ENCODE measurements at regions not wholly inside any gene's neighbourhood (a gene's known extent, or its start where the extent isn't known, plus 50 kb on each side); places are given as distances from the start of the nearest gene placed in this dataset.

GRCh38 chr13:59468396-59468795 is 695.3 kb downstream of the DIAPH3 start (continued):
- TF ChIP-seq ZBTB33 (IDR thresholded peaks at IDR 0.05; ENCODE audit: borderline replicate concordance, low read depth) (no peak), IRF3 (IDR thresholded peaks at IDR 0.05; ENCODE audit: low read depth, low read length) (no peak), USF2 (IDR thresholded peaks at IDR 0.05; ENCODE audit: borderline replicate concordance, low read depth, low read length) (no peak)

- H3K79me2 ChIP-seq (ENCODE audit: insufficient read depth) = no peaks in the 10 kb centered on the region
- H3K36me3 ChIP-seq (replicated peaks in 1 of 2; ENCODE audit: control insufficient read depth in 1 of 2, insufficient read depth in 2 of 2, low read length in 1 of 2) = no peaks in the 10 kb centered on the region
- peaks cover 2 to 11% of the 10 kb centered on the region in 2 experiments; a peak in 2 of 4 replicates for H3K4me1 ChIP-seq (ENCODE audit: control insufficient read depth in 1 of 2, insufficient read depth in 2 of 2, low read depth in 1 of 2, low read length in 1 of 2)
- no peak overlapping the region for H3K4me2 ChIP-seq
- peaks cover 10% of the 10 kb centered on the region for H3F3A ChIP-seq (replicated peaks; ENCODE audit: insufficient read depth)
- TF ChIP-seq GATA2 (CRISPR knock-in tag; IDR thresholded peaks at IDR 0.05) (no peak), EZH2phosphoT487 (IDR thresholded peaks at IDR 0.05; ENCODE audit: borderline replicate concordance, low read depth) (no peak), SMC3 (IDR thresholded peaks at IDR 0.05; ENCODE audit: low read depth, low read length) (no peak), CTCF (IDR thresholded peaks at IDR 0.05) (no peak), ZBTB33 (IDR thresholded peaks at IDR 0.05; ENCODE audit: borderline replicate concordance, low read depth) (no peak), USF2 (IDR thresholded peaks at IDR 0.05; ENCODE audit: borderline replicate concordance, low read depth, low read length) (no peak), FOSL2 (IDR thresholded peaks at IDR 0.05; ENCODE audit: borderline replicate concordance, low read depth) (no peak), JUND (IDR thresholded peaks at IDR 0.05) (no peak), GABPA (IDR thresholded peaks at IDR 0.05; ENCODE audit: low read depth) (no peak)
- no peak overlapping the region for H3K4me3 ChIP-seq (ENCODE audit: low read depth in 2 of 2, low read length in 1 of 2)
- no peaks in the 10 kb centered on the region for H3K27me3 ChIP-seq (ENCODE audit: insufficient read depth)
- DNase-seq = no peak
- POLR2A ChIA-PET = no interaction called here
- H3K9me2 ChIP-seq = no peaks in the 10 kb centered on the region
- H3K27ac ChIP-seq (ENCODE audit: low read depth in 2 of 2, low read length in 1 of 2) = no peak overlapping the region; a peak in 2 of 4 replicates
- 39% methylated on average over 1 of the region's 1 CpG for WGBS (ENCODE audit: low lambda C conversion rate)
- no peaks in the 10 kb centered on the region for H4K20me1 ChIP-seq (ENCODE audit: insufficient read depth)
- peaks cover 12% of the 10 kb centered on the region for H3K9me3 ChIP-seq
- H2AFZ ChIP-seq (ENCODE audit: low read depth) = no peak overlapping the region
- no peak overlapping the region for H3K9ac ChIP-seq
- CTCF ChIA-PET = no interaction called here
These were observed 692.6 kb downstream of the DIAPH3 start for GRCh38 chr13:59471106-59471505.
